Keratinocyte (primary cell): ENCODE measurements at regions not wholly inside any gene's neighbourhood (a gene's known extent, or its start where the extent isn't known, plus 50 kb on each side); places are given as distances from the start of the nearest gene placed in this dataset.

Source experiments
- DNase-seq: peaks from one replicate; pipeline ENCODE4 v3.0.0-alpha.2; 2011; ENCODE audit warnings: low read depth, missing footprints, low spot score
- FAIRE-seq: peaks from 2 replicates; lab custom pipeline; 2011; peaks lifted over from hg19 to GRCh38; lab: Jason Lieb, UNC
- H2AFZ ChIP-seq: 2 replicates; pipeline ENCODE4 v1.6.0; 2012; ENCODE audit warnings: low read length, control low read depth, inconsistent platforms; ENCODE audit not compliant: control insufficient read depth
- H3K27ac ChIP-seq: 2 replicates; pipeline ENCODE4 v1.5.1; 2011; ENCODE audit warnings: low read length; ENCODE audit not compliant: control insufficient read depth, insufficient read depth
- H3K27me3 ChIP-seq: 3 replicates; pipeline ENCODE4 v1.6.0; 2011; ENCODE audit warnings: low read length; ENCODE audit not compliant: control insufficient read depth, insufficient read depth; ENCODE audit errors: extremely low read depth
- H3K36me3 ChIP-seq, 2 experiments: 2 replicates in 1 of 2; 3 replicates in 1 of 2; pipeline ENCODE4 v1.5.1; 2011; ENCODE audit warnings: low read length in 2 of 2, mild to moderate bottlenecking in 1 of 2; ENCODE audit not compliant: control insufficient read depth in 2 of 2, insufficient read depth in 2 of 2; ENCODE audit errors: extremely low read depth in 1 of 2
- H3K4me1 ChIP-seq: 3 replicates; pipeline ENCODE4 v1.5.1; 2011; ENCODE audit warnings: low read length; ENCODE audit not compliant: control insufficient read depth, insufficient read depth; ENCODE audit errors: extremely low read depth
- H3K4me2 ChIP-seq: 3 replicates; pipeline ENCODE4 v1.6.0; 2011; ENCODE audit warnings: low read depth, low read length; ENCODE audit not compliant: control insufficient read depth, insufficient read depth; ENCODE audit errors: extremely low read depth
- H3K4me3 ChIP-seq, 3 experiments: fragments of 200-600 bp in 1 of 3; sonication (generic) in 1 of 3; 2 replicates in 2 of 3; 3 replicates in 1 of 3; pipeline ENCODE4 v1.5.1; 2011 to 2016; ENCODE audit warnings: low read length in 3 of 3, mild to moderate bottlenecking in 3 of 3, control low read depth in 2 of 3, inconsistent platforms in 1 of 3, low read depth in 1 of 3, mixed read lengths in 1 of 3, mixed run types in 1 of 3, moderate library complexity in 1 of 3; ENCODE audit not compliant: control insufficient read depth in 2 of 3, insufficient read depth in 2 of 3; ENCODE audit errors: extremely low read depth in 1 of 3
- H3K79me2 ChIP-seq: 2 replicates; pipeline ENCODE4 v1.6.0; 2012; ENCODE audit warnings: low read length; ENCODE audit not compliant: control insufficient read depth, insufficient read depth
- H3K9ac ChIP-seq: 3 replicates; pipeline ENCODE4 v1.6.0; 2011; ENCODE audit warnings: low read length; ENCODE audit not compliant: control insufficient read depth, insufficient read depth; ENCODE audit errors: extremely low read depth
- H3K9me1 ChIP-seq: 3 replicates; pipeline ENCODE4 v1.6.0; 2011; ENCODE audit warnings: low read length; ENCODE audit not compliant: control insufficient read depth, insufficient read depth; ENCODE audit errors: extremely low read depth
- H3K9me3 ChIP-seq: 2 replicates; pipeline ENCODE4 v1.5.1; 2012; ENCODE audit warnings: low read depth, low read length; ENCODE audit not compliant: control insufficient read depth
- H4K20me1 ChIP-seq: 3 replicates; pipeline ENCODE4 v1.6.0; 2011; ENCODE audit warnings: low read length; ENCODE audit not compliant: control insufficient read depth, insufficient read depth; ENCODE audit errors: extremely low read depth
- EZH2 ChIP-seq: IDR thresholded peaks from one replicate; pipeline ENCODE4 v1.6.1; 2012; ENCODE audit warnings: inconsistent platforms, mild to moderate bottlenecking, low read length, moderate library complexity
- dilution Hi-C: fragments of 300-500 bp; cut with MboI; formaldehyde crosslinking; loops from one replicate; pipeline ENCODE4 v1.7.0; 2020; ENCODE audit warnings: low sequenced_read_pairs; ENCODE audit not compliant: extremely low pct_ligation_motif_present
- TF ChIP-seq, protein P1 (sequence below), 3 experiments: IDR thresholded peaks in 1 of 3; conservative IDR thresholded peaks in 1 of 3; optimal IDR thresholded peaks in 1 of 3; 2 replicates in 2 of 3; 3 replicates in 1 of 3; pipeline versions ENCODE3 to v1.5.1; 2011; ENCODE audit warnings: low read length in 3 of 3, mild to moderate bottlenecking in 3 of 3, moderate library complexity in 2 of 3, control low read depth in 1 of 3, inconsistent platforms in 1 of 3; ENCODE audit not compliant: insufficient read depth in 2 of 3; ENCODE audit errors: extremely low read depth in 1 of 3

DNA sequence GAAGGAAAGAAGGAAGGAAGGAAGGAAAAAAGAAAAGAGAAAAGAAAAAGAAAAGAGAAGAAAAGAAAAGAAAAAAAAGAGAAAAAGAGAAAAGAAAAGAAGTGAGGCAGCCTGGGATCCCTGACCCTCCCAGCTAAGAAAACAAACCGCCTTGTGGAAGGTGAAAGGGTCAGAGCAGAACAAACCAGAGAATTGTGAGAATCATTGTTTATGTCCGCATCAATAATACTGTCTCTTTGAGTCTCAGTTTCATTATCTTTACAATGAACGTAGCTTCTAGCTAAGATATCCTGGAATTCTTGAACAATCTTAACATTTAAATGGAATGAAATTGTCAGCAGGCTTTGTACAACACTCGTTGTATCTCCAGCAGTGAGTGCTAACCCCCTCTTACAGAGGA lies 66.4 kb upstream of the SERP2 start:
- dilution Hi-C loops: no loop called here
- Histone ChIP-seq H3K36me3 (no peaks in the 10 kb centered on the region), H3K4me3 (no peak overlapping the region), H3K9me3 (no peaks in the 10 kb centered on the region), H3K9ac (peak overlapping the region; percentile 93), H3K9me1 (no peaks in the 10 kb centered on the region), H3K27ac (peak overlapping the region; percentile 99), H3K79me2 (no peaks in the 10 kb centered on the region), H2AFZ (no peak overlapping the region), H4K20me1 (no peaks in the 10 kb centered on the region), H3K27me3 (no peaks in the 10 kb centered on the region), H3K4me2 (peak overlapping the region; percentile 91), H3K4me1 (peaks cover 66% of the 10 kb centered on the region)
- TF ChIP-seq, protein P1, sequence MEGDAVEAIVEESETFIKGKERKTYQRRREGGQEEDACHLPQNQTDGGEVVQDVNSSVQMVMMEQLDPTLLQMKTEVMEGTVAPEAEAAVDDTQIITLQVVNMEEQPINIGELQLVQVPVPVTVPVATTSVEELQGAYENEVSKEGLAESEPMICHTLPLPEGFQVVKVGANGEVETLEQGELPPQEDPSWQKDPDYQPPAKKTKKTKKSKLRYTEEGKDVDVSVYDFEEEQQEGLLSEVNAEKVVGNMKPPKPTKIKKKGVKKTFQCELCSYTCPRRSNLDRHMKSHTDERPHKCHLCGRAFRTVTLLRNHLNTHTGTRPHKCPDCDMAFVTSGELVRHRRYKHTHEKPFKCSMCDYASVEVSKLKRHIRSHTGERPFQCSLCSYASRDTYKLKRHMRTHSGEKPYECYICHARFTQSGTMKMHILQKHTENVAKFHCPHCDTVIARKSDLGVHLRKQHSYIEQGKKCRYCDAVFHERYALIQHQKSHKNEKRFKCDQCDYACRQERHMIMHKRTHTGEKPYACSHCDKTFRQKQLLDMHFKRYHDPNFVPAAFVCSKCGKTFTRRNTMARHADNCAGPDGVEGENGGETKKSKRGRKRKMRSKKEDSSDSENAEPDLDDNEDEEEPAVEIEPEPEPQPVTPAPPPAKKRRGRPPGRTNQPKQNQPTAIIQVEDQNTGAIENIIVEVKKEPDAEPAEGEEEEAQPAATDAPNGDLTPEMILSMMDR (optimal IDR thresholded peaks at IDR 0.05 in 1 of 3, IDR thresholded peaks at IDR 0.05 in 1 of 3, conservative IDR thresholded peaks at IDR 0.05 in 1 of 3; ENCODE audit: extremely low read depth in 1 of 3, insufficient read depth in 2 of 3, low read length in 3 of 3): no peak
- no peak for TF ChIP-seq EZH2
- DNase-seq (no peak), FAIRE-seq (no peak)

DNA sequence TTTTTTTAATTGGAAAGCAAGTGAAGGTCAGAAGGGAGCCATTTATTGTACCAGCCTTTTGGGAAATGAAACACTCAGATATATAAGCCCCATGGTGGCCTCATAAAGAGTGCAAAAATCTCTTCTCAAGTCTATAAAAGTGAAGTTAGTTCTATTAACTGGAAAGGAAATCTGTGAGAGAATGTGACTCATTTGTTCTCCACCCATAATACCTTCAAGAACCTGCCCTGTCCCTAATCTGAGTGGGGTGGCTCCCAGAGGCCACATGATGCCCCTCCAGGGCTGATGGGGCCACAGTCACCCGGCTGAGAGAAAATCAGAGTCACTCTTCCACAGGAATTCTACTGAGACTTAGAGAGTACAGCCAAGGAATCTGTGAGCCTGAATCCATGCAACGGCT lies 65.8 kb upstream of the SERP2 start:
- no peaks in the 10 kb centered on the region for H3K9me1 ChIP-seq
- H4K20me1 ChIP-seq: no peaks in the 10 kb centered on the region
- H3K9me3 ChIP-seq: no peaks in the 10 kb centered on the region
- H3K27me3 ChIP-seq: no peaks in the 10 kb centered on the region
- H3K27ac ChIP-seq: peak overlapping the region; percentile 99
- no peak for FAIRE-seq
- peak overlapping the region; percentile 40 for H3K4me2 ChIP-seq
- peak overlapping the region; percentile 93 for H3K9ac ChIP-seq
- no peak for DNase-seq
- no peak for TF ChIP-seq EZH2
- TF ChIP-seq, protein P1 (optimal IDR thresholded peaks at IDR 0.05 in 1 of 3, IDR thresholded peaks at IDR 0.05 in 1 of 3, conservative IDR thresholded peaks at IDR 0.05 in 1 of 3; ENCODE audit: extremely low read depth in 1 of 3, insufficient read depth in 2 of 3, low read length in 3 of 3): no peak
- dilution Hi-C loops: no loop called here
- no peaks in the 10 kb centered on the region for H3K36me3 ChIP-seq
- peaks cover 66% of the 10 kb centered on the region for H3K4me1 ChIP-seq
- no peaks in the 10 kb centered on the region for H3K79me2 ChIP-seq
- no peak overlapping the region for H2AFZ ChIP-seq
- H3K4me3 ChIP-seq: no peak overlapping the region
